ENCODE measurements at regions not wholly inside any gene's neighbourhood (a gene's known extent, or its start where the extent isn't known, plus 50 kb on each side); places are given as distances from the start of the nearest gene placed in this dataset.
"Not testable (repeated sequence)": the region's sequence is repeated elsewhere in the genome, so short reads cannot be mapped to it uniquely, and the experiment has no call there.

DNA sequence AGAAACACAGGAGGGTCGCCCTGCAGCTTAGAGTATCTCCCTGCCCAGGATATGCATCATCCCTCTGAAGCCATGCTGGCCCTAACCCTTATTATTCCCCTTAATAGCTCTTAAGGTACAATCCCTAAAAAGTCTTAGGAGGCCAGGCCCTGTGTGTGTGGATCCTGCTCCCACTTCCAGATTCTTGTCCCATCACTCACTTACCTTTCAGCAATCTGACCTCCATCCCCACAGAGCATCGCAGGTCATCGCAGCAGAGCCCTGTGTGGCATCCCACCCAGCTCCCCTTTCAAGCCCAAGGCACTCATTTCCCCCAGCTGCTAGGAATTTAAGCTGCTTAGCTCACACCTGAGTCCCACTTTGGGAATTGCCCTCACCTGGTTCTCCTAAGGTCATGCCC lies 223.8 kb upstream of the SMLR1 start:
- no peak for DNase-seq (ENCODE audit: low read depth in 4 of 4, low spot score in 2 of 4)

DNA sequence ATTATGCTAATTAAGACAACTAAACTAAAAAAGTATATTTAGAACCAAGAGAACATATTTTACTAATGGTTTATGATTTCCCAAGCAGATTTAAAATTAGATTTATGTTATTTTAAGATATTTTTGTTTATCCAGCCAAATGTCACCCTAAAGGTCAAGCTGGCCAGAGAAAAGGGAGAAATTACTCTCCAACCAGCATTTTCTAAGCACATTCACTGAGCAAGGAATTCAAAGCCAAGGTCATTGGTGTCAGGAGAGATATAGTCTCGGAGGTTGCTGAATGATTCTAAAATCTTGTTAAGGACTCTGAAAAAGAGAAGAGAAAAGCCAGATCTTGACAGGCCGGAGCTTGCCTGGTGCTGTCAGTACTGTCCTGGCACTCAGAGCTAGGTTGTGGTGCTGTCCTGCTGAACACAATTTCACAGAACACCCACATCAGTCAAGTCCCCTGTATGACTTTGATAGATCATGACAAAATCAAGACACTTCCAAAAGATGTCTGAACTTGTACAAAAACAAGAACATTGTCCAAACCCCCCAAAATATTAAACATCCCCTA lies 222.3 kb upstream of the SMLR1 start:
- DNase-seq (ENCODE audit: low read depth in 4 of 4, low spot score in 2 of 4), result no peak

DNA sequence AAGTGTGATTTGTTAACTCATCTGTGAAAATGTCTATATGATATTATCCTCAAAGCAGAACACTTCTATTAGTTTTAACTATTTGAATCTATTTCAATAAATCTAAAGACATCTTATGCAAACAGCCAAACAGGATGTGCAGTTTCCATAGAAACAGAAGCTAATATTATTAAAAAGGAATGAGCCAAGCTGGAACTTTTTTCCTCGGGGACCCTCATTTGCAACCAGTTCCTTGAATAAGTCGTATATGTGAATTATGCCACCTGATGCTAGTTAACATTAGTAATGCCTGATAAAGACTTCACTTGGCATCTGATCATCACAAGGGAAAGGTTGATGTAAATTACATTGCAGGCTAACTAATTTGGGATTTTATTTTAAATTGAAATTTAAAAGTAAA lies 216.9 kb upstream of the SMLR1 start:
- DNase-seq (ENCODE audit: low read depth in 4 of 4, low spot score in 2 of 4), result no peak

DNA sequence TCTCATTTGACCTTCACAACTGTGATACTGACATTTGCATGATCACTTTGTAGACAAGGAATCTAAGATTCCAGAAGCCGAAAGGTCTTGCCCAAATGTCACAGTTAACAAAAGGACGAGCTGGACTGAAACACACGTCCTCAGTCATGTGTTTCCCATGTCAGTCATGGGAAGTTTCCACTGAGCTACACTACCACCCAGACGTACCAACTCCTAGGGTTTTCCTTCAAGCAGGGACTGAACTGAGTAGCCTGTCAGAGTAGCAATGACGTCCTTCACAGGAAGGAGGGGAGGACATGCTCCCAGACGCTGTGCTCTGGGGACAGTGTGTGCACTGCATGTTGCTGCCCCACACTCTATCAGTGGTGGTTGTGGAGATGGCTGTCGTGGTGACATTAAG lies 215.8 kb upstream of the SMLR1 start:
- no peak for DNase-seq (ENCODE audit: low read depth in 4 of 4, low spot score in 2 of 4)

DNA sequence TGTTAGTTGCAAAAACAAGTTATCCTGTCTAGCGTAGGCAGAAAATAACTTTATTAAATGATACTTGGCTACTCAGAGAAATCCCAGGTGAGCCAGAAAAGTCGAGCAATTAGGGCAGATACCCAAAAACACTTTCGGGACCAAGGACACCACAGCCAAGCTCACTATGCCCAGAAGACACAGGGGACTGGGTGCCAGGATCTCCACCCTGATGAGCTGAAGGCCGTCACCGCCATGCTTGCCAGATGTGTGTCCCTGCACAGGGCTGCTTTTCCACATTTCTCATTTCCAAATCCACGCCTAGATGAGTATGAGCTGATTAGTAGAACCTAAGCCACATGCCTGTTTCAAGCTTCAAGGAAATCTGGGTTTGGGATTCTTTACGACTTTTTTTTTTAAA lies 214.0 kb upstream of the SMLR1 start:
- no peak for DNase-seq (ENCODE audit: low read depth in 4 of 4, low spot score in 2 of 4)

DNA sequence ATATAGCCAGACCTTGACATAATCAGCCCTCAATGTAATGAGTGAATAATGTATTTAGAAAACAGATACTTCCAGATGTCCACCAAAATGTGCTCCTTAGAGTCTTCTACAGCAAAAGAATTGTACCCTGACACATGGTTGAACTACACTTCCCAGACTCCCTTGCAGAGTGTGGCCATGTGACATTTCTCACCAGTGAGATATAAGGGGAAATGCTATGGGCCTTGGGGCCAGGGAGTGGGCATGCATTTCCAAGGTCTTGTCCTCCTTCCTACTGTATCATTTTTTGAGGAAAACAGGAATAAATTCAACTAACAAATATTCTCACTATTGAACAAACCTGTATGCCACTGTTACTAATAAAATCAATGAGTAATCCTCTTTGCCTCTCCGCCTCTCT lies 211.4 kb upstream of the SMLR1 start:
- no peak for DNase-seq (ENCODE audit: low read depth in 4 of 4, low spot score in 2 of 4)

DNA sequence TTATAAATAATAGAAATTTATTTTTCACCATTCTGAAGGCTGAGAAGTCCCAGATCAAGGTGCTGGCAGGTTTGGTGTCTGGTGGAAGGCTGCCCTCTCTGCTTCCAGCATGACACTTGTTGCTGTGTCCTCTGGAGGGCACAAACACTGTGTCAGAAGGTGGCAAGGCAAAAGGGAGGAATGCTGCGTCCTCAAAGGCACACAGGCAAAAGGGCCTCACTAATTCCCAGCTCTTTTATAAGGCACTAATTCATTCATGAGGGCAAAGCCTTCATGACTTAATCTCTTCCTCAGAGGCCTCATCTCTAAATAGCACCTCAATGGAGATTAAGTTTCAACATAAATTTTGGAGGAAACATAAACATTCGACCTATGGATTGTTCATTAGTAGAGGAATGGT lies 209.5 kb upstream of the SMLR1 start:
- DNase-seq (ENCODE audit: low read depth in 4 of 4, low spot score in 2 of 4), result no peak

DNA sequence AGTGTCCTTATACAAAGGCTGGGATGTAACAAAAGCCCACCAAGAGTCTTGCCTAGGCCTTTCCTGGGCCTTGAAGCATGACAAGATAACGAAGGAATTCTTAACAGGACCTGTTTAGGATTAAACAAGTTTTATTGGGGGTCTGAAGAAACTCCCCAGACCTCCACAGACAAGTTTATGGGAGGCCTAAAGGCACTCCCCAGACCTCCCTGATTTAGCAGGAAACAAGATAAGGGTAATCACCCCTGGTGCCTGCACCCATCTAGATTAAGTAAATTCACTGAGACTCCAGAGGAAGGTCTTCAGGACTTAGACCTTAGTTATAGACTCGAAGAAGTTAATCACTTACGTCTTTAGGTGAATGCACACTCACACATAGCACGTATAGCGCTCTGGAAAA lies 208.4 kb upstream of the SMLR1 start:
- DNase-seq (ENCODE audit: low read depth in 4 of 4, low spot score in 2 of 4), result not testable (repeated sequence)

DNA sequence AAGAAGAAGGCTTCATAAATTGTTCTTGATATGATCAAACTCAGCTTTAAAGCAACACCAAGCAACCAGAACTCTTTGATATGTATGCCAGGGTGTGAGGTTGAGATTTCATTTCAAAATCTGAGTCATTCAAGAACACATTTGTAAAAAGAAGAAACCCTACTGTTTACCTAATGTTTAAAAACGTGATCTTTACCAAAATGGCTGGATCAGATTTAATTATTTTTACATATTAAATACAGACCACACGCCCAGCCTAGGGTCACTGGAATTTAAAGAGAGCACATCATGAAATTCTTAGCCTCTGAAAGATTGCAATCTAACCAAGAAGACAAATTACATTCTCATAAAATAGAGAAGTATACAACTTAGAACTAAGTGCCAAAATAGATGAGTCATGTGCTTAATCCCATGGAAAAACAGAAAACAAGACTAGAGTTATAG lies 206.8 kb upstream of the SMLR1 start:
- no peak for DNase-seq (ENCODE audit: low read depth in 4 of 4, low spot score in 2 of 4)

DNA sequence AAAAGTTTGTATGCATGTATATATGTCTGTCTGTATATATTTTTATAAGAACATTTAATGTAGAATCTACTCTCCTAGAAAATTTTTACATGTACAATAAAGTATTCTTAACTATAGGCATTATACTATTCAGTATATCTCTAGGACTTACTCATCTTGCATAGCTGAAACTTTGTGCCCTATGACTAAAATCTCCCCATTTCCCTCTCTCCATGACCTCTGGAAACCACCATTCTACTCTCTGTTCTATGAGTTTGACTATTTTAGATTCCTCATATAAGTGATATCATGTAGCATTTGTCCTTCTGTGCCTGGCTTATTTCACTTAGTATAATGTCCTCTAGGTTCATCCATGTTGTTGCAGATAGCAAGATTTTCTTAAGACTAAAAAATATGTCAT lies 205.1 kb upstream of the SMLR1 start:
- DNase-seq (ENCODE audit: low read depth in 4 of 4, low spot score in 2 of 4), result no peak

DNA sequence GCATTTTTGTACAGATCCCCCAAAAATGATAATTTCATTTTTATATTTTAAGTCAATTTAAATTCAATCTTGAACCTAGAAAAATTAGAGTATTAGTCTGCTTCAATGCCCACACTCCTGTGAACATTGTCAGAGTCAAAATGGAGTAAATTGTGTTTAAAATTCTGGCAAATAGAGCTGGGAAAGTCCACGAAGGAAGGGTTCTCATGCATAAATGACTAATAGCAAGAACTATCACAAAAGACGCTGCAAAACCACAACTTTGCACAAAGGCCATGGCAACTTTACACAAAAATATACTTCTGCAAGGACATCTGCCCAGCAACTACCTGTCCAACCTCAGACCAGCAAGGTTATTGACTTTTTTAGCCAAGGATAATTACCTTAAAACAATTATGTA lies 203.2 kb upstream of the SMLR1 start:
- no peak for DNase-seq (ENCODE audit: low read depth in 4 of 4, low spot score in 2 of 4)

DNA sequence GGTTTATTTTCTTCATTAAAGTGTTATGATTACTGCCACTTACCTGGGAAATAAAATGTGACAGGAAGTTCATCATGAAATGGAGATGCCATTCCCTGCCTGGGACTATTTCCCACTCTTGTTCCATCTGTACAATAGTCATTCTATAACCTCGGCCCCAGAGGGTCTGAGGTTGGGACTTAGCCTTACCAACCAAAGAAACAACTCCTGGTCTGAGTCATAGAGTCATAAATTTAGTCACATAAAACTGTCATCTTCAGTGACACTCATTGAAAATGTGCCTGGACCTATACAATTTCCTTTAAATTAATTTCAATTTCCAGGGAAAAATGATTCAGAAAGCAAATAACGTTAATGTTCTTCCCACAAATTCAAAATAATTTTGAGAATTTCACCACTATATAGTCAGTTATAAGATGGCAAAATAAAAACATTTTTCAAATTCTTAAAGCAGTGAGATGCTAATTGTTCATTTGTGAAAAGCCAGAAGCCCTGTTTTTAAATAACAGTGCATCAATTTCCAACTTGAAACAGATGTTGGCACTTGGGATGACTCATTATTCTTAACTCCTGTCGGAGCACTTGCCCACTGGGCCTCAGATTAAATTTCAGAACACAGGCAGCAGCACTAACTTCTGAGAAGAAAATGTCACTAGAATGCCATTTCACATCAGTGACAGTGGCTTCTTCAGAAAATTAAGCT lies 201.2 kb upstream of the SMLR1 start:
- no peak for DNase-seq (ENCODE audit: low read depth in 4 of 4, low spot score in 2 of 4)

DNA sequence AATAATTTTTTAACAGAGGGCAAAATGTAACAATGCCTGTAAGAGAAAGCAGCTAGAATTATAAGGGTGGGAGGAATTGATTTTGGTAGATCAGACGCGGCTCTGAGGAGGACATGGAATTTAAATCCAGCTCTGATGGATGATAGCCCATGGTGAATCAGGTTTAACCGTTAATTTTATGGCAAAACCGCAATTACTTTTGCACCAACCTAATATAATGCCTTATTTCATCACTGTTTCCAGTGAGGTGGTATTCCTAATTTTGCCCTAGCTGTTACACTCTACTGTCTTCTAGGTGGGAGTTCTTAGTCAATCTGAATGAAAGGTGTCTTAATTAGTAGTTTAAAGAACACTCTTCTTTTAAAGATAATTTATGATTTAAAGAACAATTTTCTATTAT lies 198.3 kb upstream of the SMLR1 start:
- DNase-seq (ENCODE audit: low read depth in 4 of 4, low spot score in 2 of 4), result no peak

DNA sequence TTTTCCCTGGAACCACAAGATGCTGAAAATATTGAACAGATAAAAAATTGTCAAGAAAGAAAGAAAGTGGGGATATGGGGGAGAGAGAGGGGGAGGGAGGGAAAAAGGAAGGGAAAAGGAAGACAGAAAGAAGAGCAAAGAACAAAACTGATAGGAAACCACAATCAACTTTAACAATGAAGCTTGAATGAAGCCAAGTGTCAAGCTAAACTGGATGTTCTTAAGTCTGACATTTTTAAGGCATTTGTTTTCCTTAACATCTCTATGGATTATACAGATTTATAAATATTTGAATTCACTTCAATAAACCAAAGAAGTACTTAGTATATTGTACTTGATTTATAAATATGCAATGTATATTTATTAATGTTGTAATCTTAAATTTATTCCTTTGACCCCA lies 197.6 kb upstream of the SMLR1 start:
- DNase-seq (ENCODE audit: low read depth in 4 of 4, low spot score in 2 of 4), result no peak

DNA sequence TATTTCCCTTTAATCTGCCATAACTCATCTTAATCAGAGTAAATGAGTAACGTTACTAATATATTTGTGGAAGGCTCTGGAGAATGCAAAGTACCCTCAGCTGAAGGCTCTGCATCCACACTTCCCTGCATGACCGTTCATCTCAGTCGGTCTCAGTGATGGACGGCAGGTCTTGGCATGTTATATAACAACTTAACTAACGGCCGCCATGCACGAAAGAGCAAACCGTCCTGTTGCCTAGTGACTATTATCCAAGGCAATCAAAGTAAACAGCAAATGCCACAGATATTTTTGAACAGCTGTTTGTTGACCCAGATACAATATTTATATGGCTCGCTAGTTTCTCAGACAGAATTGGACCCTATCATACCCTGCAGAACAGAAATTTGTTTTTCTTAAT lies 194.9 kb upstream of the SMLR1 start:
- DNase-seq (ENCODE audit: low read depth in 4 of 4, low spot score in 2 of 4), result peak in 1 of 4 donors; percentile 9

DNA sequence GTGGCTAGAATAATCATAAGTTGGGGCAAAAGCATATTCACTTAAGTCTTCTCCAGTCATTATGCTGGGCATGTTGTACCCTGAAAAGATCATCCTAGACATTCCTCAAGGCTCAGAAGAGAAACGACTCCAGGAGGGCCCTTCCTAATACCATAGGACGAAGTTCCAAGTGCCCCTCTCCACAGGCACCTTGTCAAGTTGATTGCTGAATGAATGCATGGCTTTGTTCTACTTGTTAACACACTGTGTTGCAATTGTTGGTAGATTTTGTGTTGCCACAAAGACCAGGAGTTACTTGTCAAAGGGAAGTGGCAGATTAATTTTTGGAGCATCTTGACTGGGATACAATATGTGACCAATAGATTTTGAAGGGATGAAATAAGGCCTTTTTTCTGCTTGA lies 194.3 kb upstream of the SMLR1 start:
- no peak for DNase-seq (ENCODE audit: low read depth in 4 of 4, low spot score in 2 of 4)

DNA sequence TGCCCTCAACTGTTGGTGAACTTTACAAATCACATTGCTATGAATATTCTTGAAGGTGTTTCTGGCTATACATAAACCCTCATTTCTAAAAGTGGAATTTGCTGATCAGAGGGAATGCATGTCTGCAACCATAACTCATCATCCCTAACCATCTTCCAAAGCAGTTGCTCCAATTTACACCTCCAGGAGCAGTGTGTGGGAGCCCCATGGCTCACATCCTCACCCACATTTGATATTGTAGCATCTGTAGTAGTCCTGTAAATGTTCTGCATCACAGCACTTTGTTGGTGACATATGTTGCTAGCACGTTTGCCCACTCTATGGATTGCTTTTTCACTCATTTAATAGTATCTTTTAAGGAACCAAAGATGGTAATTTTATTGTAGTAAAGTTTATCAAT lies 183.8 kb upstream of the SMLR1 start:
- no peak for DNase-seq (ENCODE audit: low read depth in 4 of 4, low spot score in 2 of 4)

DNA sequence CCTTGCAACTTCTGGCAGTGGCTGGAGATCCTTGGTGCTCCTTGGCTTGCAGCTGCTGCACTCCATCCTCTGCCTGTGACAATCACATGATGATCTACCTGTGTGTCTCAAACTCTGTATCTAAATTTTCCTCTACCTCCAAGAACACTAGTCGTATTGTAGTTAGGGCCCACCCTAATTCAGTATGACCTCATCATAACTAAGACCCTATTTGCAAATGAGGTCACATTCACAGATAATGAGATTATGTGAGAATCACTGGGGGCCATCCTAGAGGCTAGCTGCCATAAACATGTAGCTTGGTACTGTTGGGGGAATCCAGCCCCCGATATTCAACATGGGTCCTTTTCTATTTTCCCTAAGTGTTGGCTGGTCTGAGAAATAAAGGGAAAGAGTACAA lies 183.0 kb upstream of the SMLR1 start:
- DNase-seq (ENCODE audit: low read depth in 4 of 4, low spot score in 2 of 4), result no peak

DNA sequence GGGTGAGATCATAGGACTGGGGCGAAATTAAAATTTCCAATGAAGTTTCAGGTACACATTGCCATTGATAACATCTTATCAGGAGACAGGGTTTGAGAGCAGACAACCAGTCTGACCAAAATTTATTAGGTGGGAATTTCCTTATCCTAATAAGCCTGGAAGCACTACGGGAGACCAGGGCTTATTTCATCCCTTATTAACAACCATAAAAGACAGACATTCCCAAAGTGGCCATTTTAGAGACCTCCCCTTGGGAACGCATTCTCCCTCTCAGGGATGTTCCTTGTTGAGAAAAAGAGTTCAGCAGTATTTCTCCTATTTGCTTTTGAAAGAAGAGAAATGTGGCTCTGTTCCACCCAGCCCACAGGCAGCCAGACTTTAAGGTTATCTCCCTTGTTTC lies 182.4 kb upstream of the SMLR1 start:
- not testable (repeated sequence) for DNase-seq (ENCODE audit: low read depth in 4 of 4, low spot score in 2 of 4)

DNA sequence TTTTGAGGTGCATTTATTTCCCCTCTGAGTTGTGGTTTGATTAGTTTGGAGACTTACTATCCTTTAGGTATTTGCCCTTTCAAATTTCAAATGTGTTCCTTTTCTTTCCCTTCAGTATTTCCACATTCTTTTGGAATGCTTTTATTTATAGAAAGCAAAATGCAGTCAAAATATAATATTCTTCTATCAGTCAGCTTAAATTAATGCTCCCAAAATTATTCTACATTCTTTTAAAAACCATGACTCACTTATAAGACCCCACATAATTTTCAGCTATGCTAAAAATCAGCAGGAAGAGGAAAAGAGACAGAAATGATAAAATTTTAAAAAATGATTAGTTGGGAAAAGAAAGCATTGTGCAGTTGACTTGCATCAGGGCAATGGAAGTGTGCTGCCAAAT lies 180.0 kb upstream of the SMLR1 start:
- no peak for DNase-seq (ENCODE audit: low read depth in 4 of 4, low spot score in 2 of 4)

DNA sequence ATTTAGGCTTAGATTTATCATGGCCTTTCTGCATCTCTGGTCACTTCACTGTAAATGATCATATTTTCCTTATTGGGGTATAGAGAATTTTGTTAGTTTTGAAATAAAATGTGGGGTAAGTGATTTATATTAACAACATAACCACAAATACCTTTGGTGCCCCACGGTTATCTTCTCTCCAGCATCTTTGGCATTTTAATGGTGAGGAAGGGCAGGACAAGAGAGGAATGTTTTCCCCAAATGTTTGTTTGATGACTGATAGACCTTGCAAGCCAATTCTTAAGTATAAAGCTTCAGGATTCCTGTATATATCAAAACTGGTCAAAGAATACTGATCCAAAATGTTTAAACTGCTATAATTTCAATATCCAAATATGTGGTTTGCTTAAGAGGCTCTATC lies 171.6 kb upstream of the SMLR1 start:
- DNase-seq (ENCODE audit: low read depth in 4 of 4, low spot score in 2 of 4), result no peak

DNA sequence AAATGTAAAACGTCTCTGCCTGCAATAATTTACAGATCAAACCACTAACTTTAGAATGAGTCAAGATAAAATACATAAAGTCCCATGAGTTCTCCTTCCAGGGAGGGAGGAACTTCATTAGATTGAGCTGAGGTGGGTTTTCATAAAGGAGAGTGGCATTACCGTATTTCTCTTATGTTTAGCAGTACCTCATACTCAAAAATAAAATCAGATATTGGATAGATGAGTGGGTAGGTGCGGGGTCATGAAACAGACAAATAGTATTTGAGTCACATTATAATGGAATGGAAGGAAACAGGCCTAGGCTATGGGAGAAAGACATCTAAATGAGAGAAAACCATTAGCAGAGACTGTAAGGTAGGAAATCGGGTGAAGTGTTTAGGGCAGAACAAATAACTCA lies 166.1 kb upstream of the SMLR1 start:
- DNase-seq (ENCODE audit: low read depth in 4 of 4, low spot score in 2 of 4), result no peak

DNA sequence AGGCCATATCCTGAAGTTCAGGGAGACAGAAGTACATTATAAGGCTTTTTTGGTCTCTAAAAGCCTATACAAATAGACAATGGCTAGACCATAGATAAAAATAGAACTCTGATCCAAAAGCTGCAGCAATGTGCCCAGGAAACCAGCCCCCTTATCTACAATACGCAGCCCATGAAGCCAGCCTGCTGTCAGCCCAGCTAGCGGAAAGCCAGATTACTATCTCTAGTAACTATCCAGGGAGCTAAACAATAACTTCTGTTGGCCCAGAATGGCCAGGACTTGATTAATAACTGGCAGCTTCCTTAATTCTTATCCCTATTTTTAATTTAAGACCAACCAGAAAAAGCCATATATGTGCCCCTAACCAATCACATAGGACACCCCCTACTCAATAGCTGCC lies 160.4 kb upstream of the SMLR1 start:
- DNase-seq (ENCODE audit: low read depth in 4 of 4, low spot score in 2 of 4), result no peak
